OCI-LY1 (cell line): ENCODE measurements at regions not wholly inside any gene's neighbourhood (a gene's known extent, or its start where the extent isn't known, plus 50 kb on each side); places are given as distances from the start of the nearest gene placed in this dataset.

Experiments used
- CTCF ChIP-seq: fragments of 200-600 bp; sonication (generic), shearing (Covaris generic); IDR thresholded peaks from 2 replicates; pipeline ENCODE4 v1.5.1; 2017; ENCODE audit warnings: mild to moderate bottlenecking, antibody characterized with exemption, low read length, moderate library complexity, mixed read lengths
- EZH2 ChIP-seq: fragments of 200-600 bp; sonication (generic), shearing (Covaris generic); IDR thresholded peaks from 2 replicates; pipeline ENCODE4 v1.8.0; 2017; ENCODE audit warnings: borderline replicate concordance, mixed run types, mild to moderate bottlenecking, antibody characterized with exemption, low read length, moderate library complexity, mixed read lengths

- TF ChIP-seq CTCF = no peak
- TF ChIP-seq EZH2 = no peak
These were observed 66.0 kb upstream of the IRF2 start for GRCh38 chr4:184540307-184540706.
